MM.1S (cell line): ENCODE measurements at regions not wholly inside any gene's neighbourhood (a gene's known extent, or its start where the extent isn't known, plus 50 kb on each side); places are given as distances from the start of the nearest gene placed in this dataset.
"Not testable (repeated sequence)": the region's sequence is repeated elsewhere in the genome, so short reads cannot be mapped to it uniquely, and the experiment has no call there.

Experiments used
- CTCF ChIP-seq: fragments of 300-600 bp; sonication (generic); IDR thresholded peaks from 2 replicates; pipeline ENCODE4 v1.5.1; 2016; ENCODE audit warnings: antibody characterized with exemption, low read length, mixed read lengths
- EZH2phosphoT487 ChIP-seq: fragments of 300-600 bp; sonication (generic); IDR thresholded peaks from 2 replicates; pipeline ENCODE4 v1.6.1; 2018; ENCODE audit warnings: antibody characterized with exemption, low read length

- not testable (repeated sequence) for TF ChIP-seq CTCF, EZH2phosphoT487
Measured at GRCh38 chr15:44828229-44828914, 92.0 kb downstream of the TRIM69 start.
